CD4-positive, alpha-beta T cell (primary cell): ENCODE measurements at regions not wholly inside any gene's neighbourhood (a gene's known extent, or its start where the extent isn't known, plus 50 kb on each side); places are given as distances from the start of the nearest gene placed in this dataset.

Source experiments
- ATAC-seq: fragments of 200-7000 bp; cut with Tn5 transposase; one replicate; pipeline ENCODE4 v1.10.0; 2022; ENCODE audit warnings: mild to moderate bottlenecking; ENCODE audit not compliant: poor library complexity
- CTCF ChIA-PET: fragments of 350-600 bp; sonication (Branson Sonifier 250); formaldehyde crosslinking; loops from one replicate; lab custom pipeline; 2021; ENCODE audit warnings: antibody characterized with exemption, inconsistent platforms; lab: Charles Lee
- POLR2A ChIA-PET: fragments of 350-600 bp; sonication (Branson Sonifier 250); formaldehyde crosslinking; loops from one replicate; lab custom pipeline; 2021; ENCODE audit warnings: antibody characterized with exemption, inconsistent platforms; lab: Charles Lee
- DNase-seq, 14 experiments: peaks; one replicate each; pipeline ENCODE4 v3.0.0-alpha.2; 2013 to 2020; ENCODE audit warnings: mixed read lengths in 2 of 14
- H3K27ac ChIP-seq, 2 donors: one replicate each; pipeline versions ENCODE4 v1.5.1 to v1.7.0; 2013; ENCODE audit warnings: low read length in 2 of 2, low read depth in 1 of 2, mild to moderate bottlenecking in 1 of 2
- H3K27me3 ChIP-seq, 2 experiments: 1 replicate in 1 of 2; 2 replicates in 1 of 2; pipeline versions ENCODE4 v1.6.1 to v1.7.0; 2013; ENCODE audit warnings: low read length in 2 of 2, control low read depth in 1 of 2, mild to moderate bottlenecking in 1 of 2, moderate library complexity in 1 of 2; ENCODE audit not compliant: insufficient read depth in 2 of 2, control insufficient read depth in 1 of 2
- H3K36me3 ChIP-seq: one replicate; pipeline ENCODE4 v1.6.1; 2013; ENCODE audit warnings: low read length, control low read depth; ENCODE audit not compliant: insufficient read depth
- H3K4me1 ChIP-seq: one replicate; pipeline ENCODE4 v1.6.1; 2013; ENCODE audit warnings: low read length, control low read depth; ENCODE audit not compliant: insufficient read depth
- H3K4me3 ChIP-seq: one replicate; pipeline ENCODE4 v1.5.1; 2013; ENCODE audit warnings: mild to moderate bottlenecking, low read length, moderate library complexity
- H3K9me3 ChIP-seq, 2 experiments: 1 replicate in 1 of 2; 2 replicates in 1 of 2; pipeline versions ENCODE4 v1.6.1 to v1.7.0; 2013; ENCODE audit warnings: low read length in 2 of 2, mild to moderate bottlenecking in 2 of 2, control low read depth in 1 of 2, moderate library complexity in 1 of 2; ENCODE audit not compliant: control insufficient read depth in 1 of 2, insufficient read depth in 1 of 2
- H3K27ac Mint-ChIP-seq: one replicate; pipeline ENCODE4 v1.8.0; 2020; ENCODE audit warnings: mixed read lengths
- H3K27me3 Mint-ChIP-seq: one replicate; pipeline ENCODE4 v1.8.0; 2021; ENCODE audit warnings: mixed read lengths
- H3K36me3 Mint-ChIP-seq: one replicate; pipeline ENCODE4 v1.8.0; 2021; ENCODE audit warnings: low read depth, mixed read lengths
- H3K4me1 Mint-ChIP-seq: one replicate; pipeline ENCODE4 v1.8.0; 2021; ENCODE audit warnings: low read depth, mixed read lengths
- H3K4me3 Mint-ChIP-seq: one replicate; pipeline ENCODE4 v1.8.0; 2020; ENCODE audit warnings: mild to moderate bottlenecking, mixed read lengths
- H3K9me3 Mint-ChIP-seq: one replicate; pipeline ENCODE4 v1.8.0; 2020; ENCODE audit warnings: mixed read lengths
- intact Hi-C, 2 experiments: fragments of 100-400 bp; cut with DNase I in 1 of 2; cut with micrococcal nuclease in 1 of 2; formaldehyde crosslinking; loops; one replicate each; pipeline versions ENCODE4 v1.15.1 to v1.9.0; 2023 to 2025; cut with DNase I, micrococcal nuclease
- TF ChIP-seq, protein P1 (sequence below): fragments of 200-600 bp; IDR thresholded peaks from one replicate; pipeline ENCODE4 v1.8.0; 2022; ENCODE audit warnings: antibody characterized with exemption, mild to moderate bottlenecking

DNA sequence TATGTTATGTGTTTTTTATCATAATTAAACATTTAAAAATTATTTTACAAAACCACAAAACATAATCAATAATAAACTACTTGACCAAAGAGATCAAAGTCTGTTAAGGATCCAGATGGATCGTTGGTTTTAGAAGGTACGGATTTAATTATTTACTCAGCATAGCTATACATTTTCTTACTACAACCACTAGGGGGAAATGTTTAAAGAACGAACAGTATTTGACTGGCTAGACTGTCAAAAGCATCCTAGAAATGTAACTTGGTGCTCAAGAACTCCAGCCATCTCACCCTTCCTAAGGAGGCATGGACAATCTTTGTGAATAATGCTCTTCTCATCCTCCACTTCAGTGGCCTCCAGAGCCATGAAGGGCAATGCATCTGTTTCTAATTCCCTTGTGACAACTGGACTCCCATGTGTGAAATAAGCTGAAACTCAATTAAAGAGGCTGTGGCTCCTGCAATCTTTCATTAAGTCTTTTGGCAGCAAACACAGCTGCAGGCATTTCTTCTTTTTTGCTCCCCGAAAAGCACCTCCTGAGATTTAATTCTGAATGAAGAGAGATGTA, 94.7 kb upstream of the TUSC7 start:
- no peaks in the 10 kb centered on the region for H3K27me3 ChIP-seq
- intact Hi-C loops, result no loop called here
- no peak overlapping the region for H3K4me3 ChIP-seq
- TF ChIP-seq, protein P1, sequence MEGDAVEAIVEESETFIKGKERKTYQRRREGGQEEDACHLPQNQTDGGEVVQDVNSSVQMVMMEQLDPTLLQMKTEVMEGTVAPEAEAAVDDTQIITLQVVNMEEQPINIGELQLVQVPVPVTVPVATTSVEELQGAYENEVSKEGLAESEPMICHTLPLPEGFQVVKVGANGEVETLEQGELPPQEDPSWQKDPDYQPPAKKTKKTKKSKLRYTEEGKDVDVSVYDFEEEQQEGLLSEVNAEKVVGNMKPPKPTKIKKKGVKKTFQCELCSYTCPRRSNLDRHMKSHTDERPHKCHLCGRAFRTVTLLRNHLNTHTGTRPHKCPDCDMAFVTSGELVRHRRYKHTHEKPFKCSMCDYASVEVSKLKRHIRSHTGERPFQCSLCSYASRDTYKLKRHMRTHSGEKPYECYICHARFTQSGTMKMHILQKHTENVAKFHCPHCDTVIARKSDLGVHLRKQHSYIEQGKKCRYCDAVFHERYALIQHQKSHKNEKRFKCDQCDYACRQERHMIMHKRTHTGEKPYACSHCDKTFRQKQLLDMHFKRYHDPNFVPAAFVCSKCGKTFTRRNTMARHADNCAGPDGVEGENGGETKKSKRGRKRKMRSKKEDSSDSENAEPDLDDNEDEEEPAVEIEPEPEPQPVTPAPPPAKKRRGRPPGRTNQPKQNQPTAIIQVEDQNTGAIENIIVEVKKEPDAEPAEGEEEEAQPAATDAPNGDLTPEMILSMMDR, result no peak
- H3K27ac Mint-ChIP-seq, result no peak overlapping the region
- ChIA-PET POLR2A (no interaction called here), CTCF (no interaction called here)
- H3K4me3 Mint-ChIP-seq, result no peak overlapping the region
- H3K36me3 Mint-ChIP-seq, result no peaks in the 10 kb centered on the region
- H3K36me3 ChIP-seq, result no peaks in the 10 kb centered on the region
- no peak overlapping the region for H3K27ac ChIP-seq
- peaks cover 5% of the 10 kb centered on the region for H3K9me3 Mint-ChIP-seq
- no peaks in the 10 kb centered on the region for H3K4me1 ChIP-seq
- H3K9me3 ChIP-seq, result peaks cover 0 to 4% of the 10 kb centered on the region in 2 experiments
- ATAC-seq, result no peak
- no peak for DNase-seq
- H3K4me1 Mint-ChIP-seq, result no peaks in the 10 kb centered on the region
- no peaks in the 10 kb centered on the region for H3K27me3 Mint-ChIP-seq

DNA sequence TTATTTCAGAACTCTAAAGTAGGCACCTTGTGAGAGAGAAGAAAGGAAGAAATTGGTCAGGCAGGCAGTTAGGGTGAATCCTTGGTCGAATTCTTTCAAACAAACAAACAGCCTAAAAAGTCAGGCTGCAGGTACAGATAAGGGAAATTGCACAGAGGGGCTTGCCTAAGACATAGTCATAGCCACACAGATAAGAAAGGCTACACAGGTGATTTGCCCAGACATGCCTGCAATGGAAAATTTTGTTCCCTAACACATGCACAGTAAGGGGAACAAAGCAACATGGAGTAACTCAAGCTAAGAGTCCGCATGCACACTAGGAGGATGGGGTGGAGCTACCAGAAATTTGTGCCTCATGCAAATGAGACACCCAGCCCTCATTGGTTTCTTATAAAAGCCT, 91.4 kb upstream of the TUSC7 start:
- H3K27ac Mint-ChIP-seq, result no peak overlapping the region
- intact Hi-C loops, result no loop called here
- Histone ChIP-seq H3K4me1 (no peaks in the 10 kb centered on the region), H3K4me3 (no peak overlapping the region), H3K27me3 (no peaks in the 10 kb centered on the region), H3K9me3 (no peaks in the 10 kb centered on the region), H3K27ac (no peak overlapping the region), H3K36me3 (no peaks in the 10 kb centered on the region)
- no peaks in the 10 kb centered on the region for H3K4me1 Mint-ChIP-seq
- H3K27me3 Mint-ChIP-seq, result no peaks in the 10 kb centered on the region
- TF ChIP-seq, protein P1, result no peak
- DNase-seq (no peak), ATAC-seq (no peak)
- H3K4me3 Mint-ChIP-seq, result no peak overlapping the region
- ChIA-PET CTCF (no interaction called here), POLR2A (no interaction called here)
- no peaks in the 10 kb centered on the region for H3K36me3 Mint-ChIP-seq
- peaks cover 14% of the 10 kb centered on the region for H3K9me3 Mint-ChIP-seq

DNA sequence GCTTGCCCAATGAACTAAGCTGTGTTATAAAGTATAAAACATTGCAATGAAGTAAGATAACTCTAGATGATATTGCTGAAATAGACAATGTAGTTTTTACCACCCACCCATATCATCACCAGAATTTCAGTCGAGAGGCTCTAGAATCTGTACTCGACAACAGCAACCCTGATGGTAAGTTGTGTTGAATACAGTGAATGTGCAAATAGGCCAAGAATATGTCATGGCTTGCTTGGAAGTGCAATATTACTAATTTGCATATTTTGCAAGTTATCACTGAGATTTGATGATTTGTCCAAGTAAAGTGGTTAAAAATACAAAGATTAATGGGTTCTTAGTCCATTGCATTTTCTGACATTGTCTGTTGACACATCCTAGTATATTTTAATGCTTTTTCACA, 90.6 kb upstream of the TUSC7 start:
- Histone ChIP-seq H3K4me3 (no peak overlapping the region), H3K27me3 (no peaks in the 10 kb centered on the region), H3K9me3 (no peaks in the 10 kb centered on the region), H3K27ac (no peak overlapping the region), H3K36me3 (no peaks in the 10 kb centered on the region), H3K4me1 (no peaks in the 10 kb centered on the region)
- no peaks in the 10 kb centered on the region for H3K36me3 Mint-ChIP-seq
- no peaks in the 10 kb centered on the region for H3K4me1 Mint-ChIP-seq
- no peaks in the 10 kb centered on the region for H3K27me3 Mint-ChIP-seq
- H3K4me3 Mint-ChIP-seq, result no peak overlapping the region
- TF ChIP-seq, protein P1, result no peak
- ATAC-seq (no peak), DNase-seq (no peak)
- no peak overlapping the region for H3K27ac Mint-ChIP-seq
- ChIA-PET CTCF (no interaction called here), POLR2A (no interaction called here)
- intact Hi-C loops, result no loop called here
- peaks cover 16% of the 10 kb centered on the region for H3K9me3 Mint-ChIP-seq
